Bronchial epithelial cell (primary cell): ENCODE measurements at regions not wholly inside any gene's neighbourhood (a gene's known extent, or its start where the extent isn't known, plus 50 kb on each side); places are given as distances from the start of the nearest gene placed in this dataset.
"Not testable (repeated sequence)": the region's sequence is repeated elsewhere in the genome, so short reads cannot be mapped to it uniquely, and the experiment has no call there.

Experiments
- DNase-seq: peaks from one replicate; pipeline ENCODE4 v3.0.0-alpha.2; 2010; ENCODE audit warnings: low read depth
- FAIRE-seq: peaks from 2 replicates; lab custom pipeline; 2011; peaks lifted over from hg19 to GRCh38; lab: Jason Lieb, UNC
- H3K27me3 ChIP-seq: 2 replicates; pipeline ENCODE4 v1.5.1; 2011; ENCODE audit warnings: low read length; ENCODE audit not compliant: control insufficient read depth, insufficient read depth
- H3K36me3 ChIP-seq: 2 replicates; pipeline ENCODE4 v1.5.1; 2011; ENCODE audit warnings: low read length; ENCODE audit not compliant: control insufficient read depth, insufficient read depth
- H3K4me3 ChIP-seq: 2 replicates; pipeline ENCODE4 v1.5.1; 2011; ENCODE audit warnings: mild to moderate bottlenecking, low read depth, low read length, control low read depth
- TF ChIP-seq, protein P1 (sequence below): IDR thresholded peaks from 2 replicates; pipeline ENCODE4 v1.5.1; 2011; ENCODE audit warnings: mild to moderate bottlenecking, moderate library complexity, low read length, control low read depth, inconsistent platforms; ENCODE audit not compliant: insufficient read depth, severe bottlenecking

DNA sequence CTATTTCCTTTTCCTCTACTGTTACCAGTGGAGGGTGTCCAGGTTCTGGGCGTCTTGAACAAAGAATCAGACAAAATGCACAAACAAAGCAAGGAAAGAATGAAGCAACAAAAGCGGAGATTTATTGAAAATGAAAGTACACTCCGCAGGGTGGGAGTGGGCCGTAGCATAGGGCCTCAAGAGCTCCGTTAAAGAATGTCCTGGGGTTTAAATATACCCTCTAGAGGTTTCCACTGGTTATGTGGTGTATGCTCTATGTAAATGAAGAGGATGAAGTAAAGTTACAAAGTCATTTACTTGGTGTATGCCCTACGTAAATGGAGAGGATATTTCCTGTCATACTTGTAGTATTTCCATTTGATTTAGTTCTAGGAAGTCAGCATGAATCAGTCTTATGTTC lies 113.5 kb upstream of the MRPS30 start:
- Histone ChIP-seq H3K36me3 (no peaks in the 10 kb centered on the region), H3K4me3 (no peak overlapping the region), H3K27me3 (no peaks in the 10 kb centered on the region)
- no peak for DNase-seq
- TF ChIP-seq, protein P1, sequence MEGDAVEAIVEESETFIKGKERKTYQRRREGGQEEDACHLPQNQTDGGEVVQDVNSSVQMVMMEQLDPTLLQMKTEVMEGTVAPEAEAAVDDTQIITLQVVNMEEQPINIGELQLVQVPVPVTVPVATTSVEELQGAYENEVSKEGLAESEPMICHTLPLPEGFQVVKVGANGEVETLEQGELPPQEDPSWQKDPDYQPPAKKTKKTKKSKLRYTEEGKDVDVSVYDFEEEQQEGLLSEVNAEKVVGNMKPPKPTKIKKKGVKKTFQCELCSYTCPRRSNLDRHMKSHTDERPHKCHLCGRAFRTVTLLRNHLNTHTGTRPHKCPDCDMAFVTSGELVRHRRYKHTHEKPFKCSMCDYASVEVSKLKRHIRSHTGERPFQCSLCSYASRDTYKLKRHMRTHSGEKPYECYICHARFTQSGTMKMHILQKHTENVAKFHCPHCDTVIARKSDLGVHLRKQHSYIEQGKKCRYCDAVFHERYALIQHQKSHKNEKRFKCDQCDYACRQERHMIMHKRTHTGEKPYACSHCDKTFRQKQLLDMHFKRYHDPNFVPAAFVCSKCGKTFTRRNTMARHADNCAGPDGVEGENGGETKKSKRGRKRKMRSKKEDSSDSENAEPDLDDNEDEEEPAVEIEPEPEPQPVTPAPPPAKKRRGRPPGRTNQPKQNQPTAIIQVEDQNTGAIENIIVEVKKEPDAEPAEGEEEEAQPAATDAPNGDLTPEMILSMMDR: no peak
- no peak for FAIRE-seq

DNA sequence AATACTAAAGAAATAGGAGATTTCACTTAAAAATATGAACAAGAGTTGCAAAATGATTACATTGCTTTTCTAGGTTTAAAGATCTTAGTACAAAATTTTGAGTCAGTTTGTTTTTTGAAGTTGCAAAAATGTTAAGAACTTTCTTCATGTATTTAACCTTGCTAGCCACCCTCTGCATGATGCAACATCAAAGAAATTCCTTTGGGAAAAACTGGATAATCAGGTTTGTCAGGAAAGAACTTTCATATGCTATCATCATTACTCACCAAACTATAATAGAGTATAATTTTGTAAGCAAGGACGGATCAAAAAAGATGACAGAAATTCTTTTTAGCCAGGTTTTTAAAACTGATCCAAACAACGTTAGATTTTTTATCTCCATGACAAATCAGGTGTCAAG lies 116.9 kb upstream of the MRPS30 start:
- H3K27me3 ChIP-seq: no peaks in the 10 kb centered on the region
- DNase-seq: peak; percentile 88
- no peaks in the 10 kb centered on the region for H3K36me3 ChIP-seq
- TF ChIP-seq, protein P1: no peak
- no peak overlapping the region for H3K4me3 ChIP-seq
- FAIRE-seq: no peak

DNA sequence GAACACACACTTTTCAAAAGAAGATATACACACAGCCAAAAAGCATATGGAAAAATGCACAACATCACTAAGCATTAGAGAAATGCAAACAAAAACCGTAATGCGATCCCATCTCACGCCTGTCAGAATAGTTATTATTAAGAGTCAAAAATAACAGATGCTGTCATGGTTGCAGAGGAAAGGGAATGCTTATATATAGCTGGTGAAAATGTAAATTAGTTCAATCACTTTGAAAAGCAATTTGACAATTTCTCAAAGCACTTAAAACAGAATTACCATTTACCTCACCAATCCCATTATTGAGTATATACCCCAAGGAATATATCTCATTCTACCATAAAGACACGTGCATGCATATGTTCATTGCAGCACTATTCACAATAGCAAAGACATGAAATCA lies 126.8 kb upstream of the MRPS30 start:
- no peaks in the 10 kb centered on the region for H3K36me3 ChIP-seq
- H3K27me3 ChIP-seq: no peaks in the 10 kb centered on the region
- TF ChIP-seq, protein P1: no peak
- no peak overlapping the region for H3K4me3 ChIP-seq
- FAIRE-seq: no peak
- DNase-seq: no peak

DNA sequence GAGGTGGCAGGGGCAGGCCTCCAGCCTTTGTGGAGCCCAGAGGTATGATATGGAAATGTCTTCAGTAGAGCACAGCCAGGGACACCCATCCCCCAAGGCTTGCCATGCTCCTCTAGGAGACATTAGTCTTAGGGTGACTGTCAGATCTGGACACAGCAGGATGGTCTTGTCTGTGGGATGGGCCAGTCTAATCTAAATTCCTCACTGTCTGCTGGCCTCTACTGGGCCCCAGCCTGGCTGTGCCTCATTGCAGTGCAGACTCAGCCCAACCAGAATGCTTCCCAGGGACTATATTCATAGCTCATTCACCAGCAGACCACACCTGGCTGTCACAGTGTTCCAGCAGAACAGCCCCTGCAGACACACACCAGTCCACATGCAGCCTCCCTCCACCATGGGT lies 129.5 kb upstream of the MRPS30 start:
- Histone ChIP-seq H3K27me3 (no peaks in the 10 kb centered on the region), H3K4me3 (no peak overlapping the region), H3K36me3 (no peaks in the 10 kb centered on the region)
- no peak for FAIRE-seq
- TF ChIP-seq, protein P1: no peak
- no peak for DNase-seq

DNA sequence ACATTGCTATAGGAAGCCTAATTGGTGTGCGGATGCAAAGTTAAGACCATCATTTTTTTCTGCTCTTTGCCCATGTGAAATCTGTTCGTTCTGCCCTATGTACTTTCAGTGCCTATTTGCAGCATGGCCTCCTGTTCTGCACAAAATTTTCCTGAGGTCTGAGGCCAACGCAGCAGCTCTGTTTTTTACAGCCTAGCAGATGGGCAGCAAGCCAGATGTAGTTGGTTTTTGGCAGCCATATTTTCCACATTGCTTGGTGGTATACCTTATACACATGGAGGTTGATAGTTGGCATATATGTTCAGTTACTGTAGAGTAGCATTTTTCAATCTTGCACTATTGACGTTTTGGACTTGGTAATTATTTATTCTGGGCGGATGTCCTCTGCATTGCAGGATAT lies 133.5 kb upstream of the MRPS30 start:
- H3K36me3 ChIP-seq: no peaks in the 10 kb centered on the region
- no peaks in the 10 kb centered on the region for H3K27me3 ChIP-seq
- FAIRE-seq (no peak), DNase-seq (no peak)
- TF ChIP-seq, protein P1: no peak
- H3K4me3 ChIP-seq: no peak overlapping the region

DNA sequence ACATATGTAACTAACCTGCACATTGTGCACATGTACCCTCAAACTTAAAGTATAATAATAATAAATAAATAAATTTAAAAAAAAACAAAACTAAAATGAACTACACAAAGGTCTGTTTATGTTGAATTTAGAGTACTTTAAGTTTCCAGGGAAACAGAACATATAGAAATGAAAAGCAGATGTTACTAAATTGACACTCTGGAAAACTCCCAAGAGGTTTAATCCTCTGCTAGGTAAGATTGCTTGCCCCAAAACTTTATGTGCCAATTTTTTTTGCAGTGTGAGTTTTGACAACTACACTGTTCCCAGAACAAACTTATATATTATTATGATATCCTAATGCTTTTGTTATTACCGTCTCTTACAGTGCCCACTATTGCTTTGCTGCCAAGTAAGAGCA lies 134.3 kb upstream of the MRPS30 start:
- no peaks in the 10 kb centered on the region for H3K27me3 ChIP-seq
- no peak for DNase-seq
- TF ChIP-seq, protein P1: no peak
- H3K4me3 ChIP-seq: no peak overlapping the region
- H3K36me3 ChIP-seq: no peaks in the 10 kb centered on the region
- FAIRE-seq: no peak

DNA sequence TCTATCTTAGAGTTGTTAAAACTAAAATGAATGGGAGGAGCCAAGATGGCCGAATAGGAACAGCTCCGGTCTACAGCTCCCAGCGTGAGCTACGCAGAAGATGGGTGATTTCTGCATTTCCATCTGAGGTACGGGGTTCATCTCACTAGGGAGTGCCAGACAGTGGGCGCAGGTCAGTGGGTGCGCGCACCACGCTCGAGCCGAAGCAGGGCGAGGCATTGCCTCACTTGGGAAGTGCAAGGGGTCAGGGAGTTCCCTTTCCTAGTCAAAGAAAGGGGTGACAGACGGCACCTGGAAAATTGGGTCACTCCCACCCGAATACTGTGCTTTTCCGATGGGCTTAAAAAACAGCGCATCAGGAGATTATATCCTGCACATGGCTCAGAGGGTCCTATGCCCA lies 140.3 kb upstream of the MRPS30 start:
- not testable (repeated sequence) for FAIRE-seq, H3K27me3 ChIP-seq, DNase-seq, H3K4me3 ChIP-seq, H3K36me3 ChIP-seq
